ENCODE measurements at regions not wholly inside any gene's neighbourhood (a gene's known extent, or its start where the extent isn't known, plus 50 kb on each side); places are given as distances from the start of the nearest gene placed in this dataset.
A peak's percentile ranks its signal among the peaks of the same experiment; 100 is the strongest.

GRCh38 chr2:8309131-8309530, 372.7 kb upstream of the ID2 start:
- H3K4me1 Mint-ChIP-seq: peaks cover 27 to 54% of the 10 kb centered on the region in 2 experiments
- Histone ChIP-seq H2BK15ac (ENCODE audit: low read depth, low read length) (no peak overlapping the region), H3K23me2 (ENCODE audit: insufficient read length, low read depth, low read length, poor library complexity, severe bottlenecking) (no peaks in the 10 kb centered on the region), H3K14ac (ENCODE audit: insufficient read depth, low read length) (no peak overlapping the region), H3K9me3 (ENCODE audit: control insufficient read depth, low read depth, low read length) (no peaks in the 10 kb centered on the region), H3K27ac (ENCODE audit: insufficient read length, low read depth, low read length) (no peak overlapping the region), H3K18ac (ENCODE audit: insufficient read length, low read depth, low read length) (no peak overlapping the region), H4K8ac (replicated peaks; ENCODE audit: insufficient read length, low read depth, low read length) (no peak overlapping the region), H4K5ac (ENCODE audit: insufficient read length, low read depth, low read length) (no peak overlapping the region), H2BK120ac (ENCODE audit: low read depth, low read length, poor library complexity, severe bottlenecking) (no peak overlapping the region), H2AK5ac (ENCODE audit: insufficient read length, low read length) (no peak overlapping the region), H3K27me3 (ENCODE audit: insufficient read depth, low read length) (no peaks in the 10 kb centered on the region), H2BK12ac (ENCODE audit: insufficient read length, low read depth, low read length) (no peak overlapping the region), H3K9ac (ENCODE audit: extremely low read depth, insufficient read length, low read length) (no peak overlapping the region), H2BK5ac (ENCODE audit: insufficient read length, low read length) (no peak overlapping the region), H3K4ac (ENCODE audit: low read depth, low read length) (no peak overlapping the region), H3K79me1 (ENCODE audit: insufficient read depth, low read depth, low read length, poor library complexity, severe bottlenecking) (no peaks in the 10 kb centered on the region), H4K91ac (ENCODE audit: insufficient read length, low read depth, low read length) (no peak overlapping the region), H2BK20ac (ENCODE audit: low read depth, low read length, poor library complexity, severe bottlenecking) (no peak overlapping the region), H3T11ph (ENCODE audit: low read length) (no peak overlapping the region), H2AFZ (ENCODE audit: low read length) (no peak overlapping the region), H3K23ac (ENCODE audit: insufficient read length, low read depth, low read length) (no peak overlapping the region), H3K4me2 (ENCODE audit: insufficient read depth, insufficient read length, low read length) (no peak overlapping the region), H3K56ac (ENCODE audit: insufficient read length, low read depth, low read length) (no peak overlapping the region), H3K79me2 (ENCODE audit: insufficient read depth, low read length) (no peaks in the 10 kb centered on the region), H3K4me1 (ENCODE audit: insufficient read depth, low read length) (peaks cover 5% of the 10 kb centered on the region; the same call in 1 of the 2 replicates), H4K20me1 (ENCODE audit: control insufficient read depth, insufficient read depth, insufficient read length) (no peaks in the 10 kb centered on the region)
- H3K4me3 Mint-ChIP-seq: no peak overlapping the region
- DNase-seq: peak; percentile 20
- peaks cover 6% of the 10 kb centered on the region for H3K27me3 Mint-ChIP-seq (ENCODE audit: low read depth)
- H3K27ac Mint-ChIP-seq: no peak overlapping the region
- no peaks in the 10 kb centered on the region for H3K36me3 Mint-ChIP-seq (ENCODE audit: insufficient read depth in 1 of 3, low read depth in 3 of 3)
- WGBS (ENCODE audit: extremely low coverage, insufficient read length, low lambda C conversion rate): no CpG with 5 or more reads among the region's 7 CpGs
- H3K9me3 Mint-ChIP-seq: no peaks in the 10 kb centered on the region
- TF ChIP-seq CTCF (conservative IDR thresholded peaks at IDR 0.05): no peak

All from H9 (cell line).